NCI-H2081 (cell line): ENCODE measurements at regions not wholly inside any gene's neighbourhood (a gene's known extent, or its start where the extent isn't known, plus 50 kb on each side); places are given as distances from the start of the nearest gene placed in this dataset.
"Not testable (repeated sequence)": the region's sequence is repeated elsewhere in the genome, so short reads cannot be mapped to it uniquely, and the experiment has no call there.

Experiments
- DNase-seq, 2 experiments: peaks; one replicate each; lab custom pipeline; 2025; lab: John Stamatoyannopoulos, UW

GRCh38 chr10:52540479-52540984 lies 226.5 kb downstream of the DKK1 start:
- no peak for DNase-seq

- DNase-seq = no peak
Measured at GRCh38 chr10:52541006-52541473, 227.0 kb downstream of the DKK1 start.

- no peak for DNase-seq
Measured at GRCh38 chr10:52542906-52543305, 228.8 kb downstream of the DKK1 start.

- DNase-seq = no peak
Measured at GRCh38 chr10:52551046-52551445, 221.5 kb downstream of the MBL2 start.

GRCh38 chr10:52558090-52558489 lies 214.5 kb downstream of the MBL2 start:
- DNase-seq = no peak

GRCh38 chr10:52561322-52561721 lies 211.3 kb downstream of the MBL2 start:
- DNase-seq = no peak

- no peak for DNase-seq
Measured at GRCh38 chr10:52563360-52563759, 209.2 kb downstream of the MBL2 start.

- no peak for DNase-seq
Measured at GRCh38 chr10:52566471-52567246, 205.9 kb downstream of the MBL2 start.

- DNase-seq = no peak
Measured at GRCh38 chr10:52567247-52567580, 205.4 kb downstream of the MBL2 start.

- no peak for DNase-seq
Measured at GRCh38 chr10:52568309-52568708, 204.3 kb downstream of the MBL2 start.

GRCh38 chr10:52570490-52570889 lies 202.1 kb downstream of the MBL2 start:
- DNase-seq = no peak

GRCh38 chr10:52571018-52571417 lies 201.6 kb downstream of the MBL2 start:
- DNase-seq = no peak

GRCh38 chr10:52571516-52572182 lies 200.9 kb downstream of the MBL2 start:
- no peak for DNase-seq

- no peak for DNase-seq
Measured at GRCh38 chr10:52573347-52573746, 199.2 kb downstream of the MBL2 start.

GRCh38 chr10:52574697-52575096 lies 197.9 kb downstream of the MBL2 start:
- no peak for DNase-seq

GRCh38 chr10:52577047-52577446 lies 195.5 kb downstream of the MBL2 start:
- no peak for DNase-seq

- DNase-seq = no peak
Measured at GRCh38 chr10:52578871-52579405, 193.6 kb downstream of the MBL2 start.

- DNase-seq = not testable (repeated sequence)
Measured at GRCh38 chr10:52581636-52582035, 190.9 kb downstream of the MBL2 start.

GRCh38 chr10:52583336-52583735 lies 189.2 kb downstream of the MBL2 start:
- no peak for DNase-seq

- no peak for DNase-seq
Measured at GRCh38 chr10:52586710-52587109, 185.9 kb downstream of the MBL2 start.

GRCh38 chr10:52597189-52597863 lies 175.3 kb downstream of the MBL2 start:
- DNase-seq = no peak

GRCh38 chr10:52598936-52599335 lies 173.6 kb downstream of the MBL2 start:
- no peak for DNase-seq
